GM23338 (cell line): ENCODE measurements at regions not wholly inside any gene's neighbourhood (a gene's known extent, or its start where the extent isn't known, plus 50 kb on each side); places are given as distances from the start of the nearest gene placed in this dataset.

Experiments used
- ATAC-seq: fragments of 200-7000 bp; cut with Tn5 transposase; 3 replicates; pipeline ENCODE4 v1.9.1; 2020
- DNase-seq: peaks from one replicate; pipeline ENCODE4 v3.0.0-alpha.2; 2015; ENCODE audit warnings: low spot score
- H2AFZ ChIP-seq: fragments of 200-600 bp; sonication (generic); 2 replicates; pipeline ENCODE4 v1.8.0; 2016; ENCODE audit warnings: antibody characterized with exemption, mild to moderate bottlenecking, moderate library complexity
- H3F3A ChIP-seq: fragments of 200-600 bp; sonication (generic); replicated peaks from 2 replicates; pipeline ENCODE4 v1.8.0; 2017; ENCODE audit warnings: antibody characterized with exemption, mixed run types, low read depth
- H3K27ac ChIP-seq: fragments of 200-600 bp; sonication (generic); 2 replicates; pipeline ENCODE4 v1.6.1; 2016; ENCODE audit warnings: low read depth
- H3K27me3 ChIP-seq: fragments of 200-600 bp; sonication (generic); 2 replicates; pipeline ENCODE4 v1.8.0; 2016; ENCODE audit warnings: mild to moderate bottlenecking, mixed run types, moderate library complexity; ENCODE audit not compliant: insufficient read depth
- H3K36me3 ChIP-seq: fragments of 200-600 bp; sonication (generic); 2 replicates; pipeline ENCODE4 v1.8.0; 2016; ENCODE audit warnings: mild to moderate bottlenecking; ENCODE audit not compliant: insufficient read depth
- H3K4me1 ChIP-seq: fragments of 200-600 bp; sonication (generic); 2 replicates; pipeline ENCODE4 v1.8.0; 2016; ENCODE audit warnings: mild to moderate bottlenecking, moderate library complexity; ENCODE audit not compliant: insufficient read depth
- H3K4me2 ChIP-seq: fragments of 200-600 bp; sonication (generic); 2 replicates; pipeline ENCODE4 v1.7.1; 2017; ENCODE audit warnings: mixed run types
- H3K4me3 ChIP-seq: fragments of 200-600 bp; sonication (generic); 2 replicates; pipeline ENCODE4 v1.6.1; 2016; ENCODE audit warnings: mixed run types
- H3K79me2 ChIP-seq: fragments of 200-600 bp; sonication (generic); replicated peaks from 2 replicates; pipeline ENCODE4 v1.8.0; 2017; ENCODE audit warnings: mild to moderate bottlenecking; ENCODE audit not compliant: insufficient read depth
- H3K9me2 ChIP-seq: fragments of 200-600 bp; sonication (generic); 2 replicates; pipeline ENCODE4 v1.8.0; 2017; ENCODE audit not compliant: insufficient read depth
- H4K20me1 ChIP-seq: fragments of 200-600 bp; sonication (generic); replicated peaks from 2 replicates; pipeline ENCODE4 v1.8.0; 2017; ENCODE audit warnings: mild to moderate bottlenecking; ENCODE audit not compliant: insufficient read depth
- H3K27ac Mint-ChIP-seq: 2 replicates; pipeline ENCODE4 v1.8.0; 2020; ENCODE audit warnings: inconsistent platforms, mild to moderate bottlenecking, moderate library complexity, mixed read lengths
- H3K27me3 Mint-ChIP-seq: 3 replicates; pipeline ENCODE4 v1.8.0; 2022; ENCODE audit warnings: low read depth, mild to moderate bottlenecking, moderate library complexity, mixed read lengths, inconsistent platforms; ENCODE audit not compliant: insufficient read depth, poor library complexity
- H3K36me3 Mint-ChIP-seq: 3 replicates; pipeline ENCODE4 v1.8.0; 2021; ENCODE audit warnings: low read depth, mild to moderate bottlenecking, inconsistent platforms, moderate library complexity, mixed read lengths
- H3K4me1 Mint-ChIP-seq: 3 replicates; pipeline ENCODE4 v1.8.0; 2020; ENCODE audit warnings: mild to moderate bottlenecking, inconsistent platforms, mixed read lengths
- H3K4me3 Mint-ChIP-seq: 3 replicates; pipeline ENCODE4 v1.8.0; 2021; ENCODE audit warnings: moderate library complexity, mild to moderate bottlenecking, inconsistent platforms, mixed read lengths
- H3K9me3 Mint-ChIP-seq: 3 replicates; pipeline ENCODE4 v1.8.0; 2020; ENCODE audit warnings: moderate library complexity, mild to moderate bottlenecking, inconsistent platforms, mixed read lengths
- EZH2 ChIP-seq: fragments of 200-600 bp; sonication (generic); IDR thresholded peaks from one replicate; pipeline ENCODE4 v1.8.0; 2017; ENCODE audit warnings: antibody characterized with exemption, mild to moderate bottlenecking, low read depth; ENCODE audit not compliant: unreplicated experiment
- JUNB ChIP-seq: IDR thresholded peaks from one replicate; pipeline ENCODE4 v1.6.1; 2016; ENCODE audit warnings: antibody characterized with exemption; ENCODE audit not compliant: unreplicated experiment
- NANOG ChIP-seq: IDR thresholded peaks from 2 replicates; pipeline ENCODE4 v1.6.1; 2016; ENCODE audit warnings: antibody characterized with exemption, borderline replicate concordance
- TF ChIP-seq, protein P1 (sequence below): fragments of 250-450 bp; sonication (Bioruptor Pico); IDR thresholded peaks from 2 replicates; pipeline ENCODE4 v1.5.0; 2020; ENCODE audit warnings: mild to moderate bottlenecking, moderate library complexity
- TF ChIP-seq, protein P2 (sequence below): IDR thresholded peaks from 2 replicates; pipeline ENCODE4 v1.6.1; 2016; ENCODE audit warnings: antibody characterized with exemption
- TF ChIP-seq, protein P3 (sequence below), 2 experiments: fragments of 200-600 bp in 1 of 2; sonication (generic) in 1 of 2; conservative IDR thresholded peaks; 2 replicates each; pipeline versions ENCODE4 v1.5.1 to v1.6.1; 2016 to 2017; ENCODE audit warnings: antibody characterized with exemption in 2 of 2, low read depth in 2 of 2, mild to moderate bottlenecking in 2 of 2, moderate library complexity in 1 of 2

DNA sequence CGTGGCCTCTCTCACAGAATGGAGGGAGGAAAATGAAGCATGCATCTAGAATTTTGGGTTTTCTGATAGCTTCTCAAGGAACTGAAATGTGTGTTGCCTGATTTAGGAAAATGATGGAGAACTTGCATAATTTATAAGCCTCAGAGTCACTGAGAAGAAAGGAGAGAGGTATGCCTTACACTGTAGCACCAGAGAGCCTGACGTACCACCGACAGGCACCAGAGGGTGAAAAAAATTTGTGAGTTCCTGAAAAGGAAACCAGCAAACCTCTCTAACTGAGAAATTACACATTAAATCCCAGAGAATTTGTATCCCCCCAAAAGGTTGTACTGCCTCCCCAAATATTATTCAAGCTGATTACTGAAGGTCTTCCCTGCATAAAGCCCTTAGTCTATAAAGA is 915.3 kb upstream of the SLITRK6 start (continued):
- TF ChIP-seq, protein P1, sequence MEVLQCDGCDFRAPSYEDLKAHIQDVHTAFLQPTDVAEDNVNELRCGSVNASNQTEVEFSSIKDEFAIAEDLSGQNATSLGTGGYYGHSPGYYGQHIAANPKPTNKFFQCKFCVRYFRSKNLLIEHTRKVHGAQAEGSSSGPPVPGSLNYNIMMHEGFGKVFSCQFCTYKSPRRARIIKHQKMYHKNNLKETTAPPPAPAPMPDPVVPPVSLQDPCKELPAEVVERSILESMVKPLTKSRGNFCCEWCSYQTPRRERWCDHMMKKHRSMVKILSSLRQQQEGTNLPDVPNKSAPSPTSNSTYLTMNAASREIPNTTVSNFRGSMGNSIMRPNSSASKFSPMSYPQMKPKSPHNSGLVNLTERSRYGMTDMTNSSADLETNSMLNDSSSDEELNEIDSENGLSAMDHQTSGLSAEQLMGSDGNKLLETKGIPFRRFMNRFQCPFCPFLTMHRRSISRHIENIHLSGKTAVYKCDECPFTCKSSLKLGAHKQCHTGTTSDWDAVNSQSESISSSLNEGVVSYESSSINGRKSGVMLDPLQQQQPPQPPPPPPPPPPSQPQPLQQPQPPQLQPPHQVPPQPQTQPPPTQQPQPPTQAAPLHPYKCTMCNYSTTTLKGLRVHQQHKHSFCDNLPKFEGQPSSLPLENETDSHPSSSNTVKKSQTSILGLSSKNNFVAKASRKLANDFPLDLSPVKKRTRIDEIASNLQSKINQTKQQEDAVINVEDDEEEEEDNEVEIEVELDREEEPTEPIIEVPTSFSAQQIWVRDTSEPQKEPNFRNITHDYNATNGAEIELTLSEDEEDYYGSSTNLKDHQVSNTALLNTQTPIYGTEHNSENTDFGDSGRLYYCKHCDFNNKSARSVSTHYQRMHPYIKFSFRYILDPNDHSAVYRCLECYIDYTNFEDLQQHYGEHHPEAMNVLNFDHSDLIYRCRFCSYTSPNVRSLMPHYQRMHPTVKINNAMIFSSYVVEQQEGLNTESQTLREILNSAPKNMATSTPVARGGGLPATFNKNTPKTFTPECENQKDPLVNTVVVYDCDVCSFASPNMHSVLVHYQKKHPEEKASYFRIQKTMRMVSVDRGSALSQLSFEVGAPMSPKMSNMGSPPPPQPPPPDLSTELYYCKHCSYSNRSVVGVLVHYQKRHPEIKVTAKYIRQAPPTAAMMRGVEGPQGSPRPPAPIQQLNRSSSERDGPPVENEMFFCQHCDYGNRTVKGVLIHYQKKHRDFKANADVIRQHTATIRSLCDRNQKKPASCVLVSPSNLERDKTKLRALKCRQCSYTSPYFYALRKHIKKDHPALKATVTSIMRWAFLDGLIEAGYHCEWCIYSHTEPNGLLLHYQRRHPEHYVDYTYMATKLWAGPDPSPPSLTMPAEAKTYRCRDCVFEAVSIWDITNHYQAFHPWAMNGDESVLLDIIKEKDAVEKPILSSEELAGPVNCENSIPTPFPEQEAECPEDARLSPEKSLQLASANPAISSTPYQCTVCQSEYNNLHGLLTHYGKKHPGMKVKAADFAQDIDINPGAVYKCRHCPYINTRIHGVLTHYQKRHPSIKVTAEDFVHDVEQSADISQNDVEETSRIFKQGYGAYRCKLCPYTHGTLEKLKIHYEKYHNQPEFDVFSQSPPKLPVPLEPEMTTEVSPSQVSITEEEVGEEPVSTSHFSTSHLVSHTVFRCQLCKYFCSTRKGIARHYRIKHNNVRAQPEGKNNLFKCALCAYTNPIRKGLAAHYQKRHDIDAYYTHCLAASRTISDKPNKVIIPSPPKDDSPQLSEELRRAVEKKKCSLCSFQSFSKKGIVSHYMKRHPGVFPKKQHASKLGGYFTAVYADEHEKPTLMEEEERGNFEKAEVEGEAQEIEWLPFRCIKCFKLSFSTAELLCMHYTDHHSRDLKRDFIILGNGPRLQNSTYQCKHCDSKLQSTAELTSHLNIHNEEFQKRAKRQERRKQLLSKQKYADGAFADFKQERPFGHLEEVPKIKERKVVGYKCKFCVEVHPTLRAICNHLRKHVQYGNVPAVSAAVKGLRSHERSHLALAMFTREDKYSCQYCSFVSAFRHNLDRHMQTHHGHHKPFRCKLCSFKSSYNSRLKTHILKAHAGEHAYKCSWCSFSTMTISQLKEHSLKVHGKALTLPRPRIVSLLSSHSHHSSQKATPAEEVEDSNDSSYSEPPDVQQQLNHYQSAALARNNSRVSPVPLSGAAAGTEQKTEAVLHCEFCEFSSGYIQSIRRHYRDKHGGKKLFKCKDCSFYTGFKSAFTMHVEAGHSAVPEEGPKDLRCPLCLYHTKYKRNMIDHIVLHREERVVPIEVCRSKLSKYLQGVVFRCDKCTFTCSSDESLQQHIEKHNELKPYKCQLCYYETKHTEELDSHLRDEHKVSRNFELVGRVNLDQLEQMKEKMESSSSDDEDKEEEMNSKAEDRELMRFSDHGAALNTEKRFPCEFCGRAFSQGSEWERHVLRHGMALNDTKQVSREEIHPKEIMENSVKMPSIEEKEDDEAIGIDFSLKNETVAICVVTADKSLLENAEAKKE (CRISPR knock-in tag): no peak
- TF ChIP-seq EZH2 (no peak), JUNB (no peak)
- TF ChIP-seq, protein P2, sequence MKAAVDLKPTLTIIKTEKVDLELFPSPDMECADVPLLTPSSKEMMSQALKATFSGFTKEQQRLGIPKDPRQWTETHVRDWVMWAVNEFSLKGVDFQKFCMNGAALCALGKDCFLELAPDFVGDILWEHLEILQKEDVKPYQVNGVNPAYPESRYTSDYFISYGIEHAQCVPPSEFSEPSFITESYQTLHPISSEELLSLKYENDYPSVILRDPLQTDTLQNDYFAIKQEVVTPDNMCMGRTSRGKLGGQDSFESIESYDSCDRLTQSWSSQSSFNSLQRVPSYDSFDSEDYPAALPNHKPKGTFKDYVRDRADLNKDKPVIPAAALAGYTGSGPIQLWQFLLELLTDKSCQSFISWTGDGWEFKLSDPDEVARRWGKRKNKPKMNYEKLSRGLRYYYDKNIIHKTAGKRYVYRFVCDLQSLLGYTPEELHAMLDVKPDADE: no peak

DNA sequence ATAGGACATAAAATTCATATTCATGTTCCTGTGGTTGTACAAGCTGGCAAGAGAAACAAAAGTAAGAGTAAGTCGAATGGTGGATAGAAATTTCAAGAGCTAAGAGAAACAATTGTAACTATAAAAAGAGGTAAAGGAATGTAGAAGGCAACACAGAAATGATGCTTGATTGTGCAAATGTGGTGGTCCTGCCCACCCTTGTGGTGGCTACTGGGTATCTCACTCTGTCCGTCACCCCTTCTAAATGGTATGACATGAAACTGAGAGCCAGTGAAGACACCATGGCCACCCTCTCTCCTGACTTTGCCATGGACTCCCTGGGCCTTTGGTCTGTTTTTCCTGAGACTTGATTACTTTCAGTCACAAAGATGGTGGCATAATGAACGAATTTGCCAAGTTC is 925.9 kb upstream of the SLITRK6 start:
- ATAC-seq (peak; percentile 86), DNase-seq (peak; percentile 69)
- Histone ChIP-seq H3K27me3 (no peaks in the 10 kb centered on the region), H3K36me3 (no peaks in the 10 kb centered on the region), H3K4me1 (no peaks in the 10 kb centered on the region), H3K4me3 (no peak overlapping the region), H2AFZ (no peak overlapping the region; the same call in 1 of the 2 replicates), H3K4me2 (no peak overlapping the region), H3K79me2 (no peaks in the 10 kb centered on the region), H3F3A (no peaks in the 10 kb centered on the region), H3K27ac (no peak overlapping the region), H4K20me1 (no peaks in the 10 kb centered on the region), H3K9me2 (no peaks in the 10 kb centered on the region)
- TF ChIP-seq NANOG: no peak
- TF ChIP-seq, protein P1 (CRISPR knock-in tag): no peak
- TF ChIP-seq, protein P3, sequence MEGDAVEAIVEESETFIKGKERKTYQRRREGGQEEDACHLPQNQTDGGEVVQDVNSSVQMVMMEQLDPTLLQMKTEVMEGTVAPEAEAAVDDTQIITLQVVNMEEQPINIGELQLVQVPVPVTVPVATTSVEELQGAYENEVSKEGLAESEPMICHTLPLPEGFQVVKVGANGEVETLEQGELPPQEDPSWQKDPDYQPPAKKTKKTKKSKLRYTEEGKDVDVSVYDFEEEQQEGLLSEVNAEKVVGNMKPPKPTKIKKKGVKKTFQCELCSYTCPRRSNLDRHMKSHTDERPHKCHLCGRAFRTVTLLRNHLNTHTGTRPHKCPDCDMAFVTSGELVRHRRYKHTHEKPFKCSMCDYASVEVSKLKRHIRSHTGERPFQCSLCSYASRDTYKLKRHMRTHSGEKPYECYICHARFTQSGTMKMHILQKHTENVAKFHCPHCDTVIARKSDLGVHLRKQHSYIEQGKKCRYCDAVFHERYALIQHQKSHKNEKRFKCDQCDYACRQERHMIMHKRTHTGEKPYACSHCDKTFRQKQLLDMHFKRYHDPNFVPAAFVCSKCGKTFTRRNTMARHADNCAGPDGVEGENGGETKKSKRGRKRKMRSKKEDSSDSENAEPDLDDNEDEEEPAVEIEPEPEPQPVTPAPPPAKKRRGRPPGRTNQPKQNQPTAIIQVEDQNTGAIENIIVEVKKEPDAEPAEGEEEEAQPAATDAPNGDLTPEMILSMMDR (conservative IDR thresholded peaks at IDR 0.05; ENCODE audit: low read depth in 2 of 2): peak; percentile 66 to 80
- Mint-ChIP-seq H3K4me1 (no peaks in the 10 kb centered on the region), H3K27me3 (no peaks in the 10 kb centered on the region), H3K36me3 (no peaks in the 10 kb centered on the region), H3K4me3 (no peak overlapping the region), H3K27ac (no peak overlapping the region), H3K9me3 (no peaks in the 10 kb centered on the region)
